ENCODE measurements at regions not wholly inside any gene's neighbourhood (a gene's known extent, or its start where the extent isn't known, plus 50 kb on each side); places are given as distances from the start of the nearest gene placed in this dataset.

DNA sequence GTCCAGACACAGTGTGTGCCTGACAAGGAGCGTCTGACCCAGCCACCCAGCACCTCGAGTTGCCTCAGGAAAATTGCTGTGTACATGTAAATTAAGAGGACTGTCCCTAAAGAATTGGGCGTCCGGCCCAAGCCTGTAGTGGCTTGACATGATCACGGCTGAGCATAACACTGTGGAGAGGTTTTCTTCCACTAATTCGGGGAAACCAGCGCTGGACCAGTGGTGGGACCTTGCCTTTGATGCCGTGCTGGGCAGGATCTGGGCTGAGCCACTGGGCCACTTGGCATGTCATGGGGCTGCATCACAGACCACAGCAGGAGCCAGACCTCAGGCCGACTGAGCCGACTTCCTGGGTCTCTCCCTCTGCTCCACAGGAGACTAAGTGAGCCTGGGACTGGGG is 282.5 kb downstream of the GLRX3 start:
- TF ChIP-seq, protein P1, sequence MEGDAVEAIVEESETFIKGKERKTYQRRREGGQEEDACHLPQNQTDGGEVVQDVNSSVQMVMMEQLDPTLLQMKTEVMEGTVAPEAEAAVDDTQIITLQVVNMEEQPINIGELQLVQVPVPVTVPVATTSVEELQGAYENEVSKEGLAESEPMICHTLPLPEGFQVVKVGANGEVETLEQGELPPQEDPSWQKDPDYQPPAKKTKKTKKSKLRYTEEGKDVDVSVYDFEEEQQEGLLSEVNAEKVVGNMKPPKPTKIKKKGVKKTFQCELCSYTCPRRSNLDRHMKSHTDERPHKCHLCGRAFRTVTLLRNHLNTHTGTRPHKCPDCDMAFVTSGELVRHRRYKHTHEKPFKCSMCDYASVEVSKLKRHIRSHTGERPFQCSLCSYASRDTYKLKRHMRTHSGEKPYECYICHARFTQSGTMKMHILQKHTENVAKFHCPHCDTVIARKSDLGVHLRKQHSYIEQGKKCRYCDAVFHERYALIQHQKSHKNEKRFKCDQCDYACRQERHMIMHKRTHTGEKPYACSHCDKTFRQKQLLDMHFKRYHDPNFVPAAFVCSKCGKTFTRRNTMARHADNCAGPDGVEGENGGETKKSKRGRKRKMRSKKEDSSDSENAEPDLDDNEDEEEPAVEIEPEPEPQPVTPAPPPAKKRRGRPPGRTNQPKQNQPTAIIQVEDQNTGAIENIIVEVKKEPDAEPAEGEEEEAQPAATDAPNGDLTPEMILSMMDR (IDR thresholded peaks at IDR 0.05; ENCODE audit: insufficient read depth, low read length, poor library complexity, severe bottlenecking) = no peak
- H3K27me3 ChIP-seq (replicated peaks; ENCODE audit: control insufficient read depth, insufficient read depth, low read length) = no peaks in the 10 kb centered on the region
- DNase-seq (ENCODE audit: extremely low read depth, insufficient read length) = no peak
- no peaks in the 10 kb centered on the region for H3K36me3 ChIP-seq (ENCODE audit: control insufficient read depth, insufficient read depth, low read length)
- H3K4me3 ChIP-seq (replicated peaks; ENCODE audit: low read depth, low read length) = no peak overlapping the region

DNA sequence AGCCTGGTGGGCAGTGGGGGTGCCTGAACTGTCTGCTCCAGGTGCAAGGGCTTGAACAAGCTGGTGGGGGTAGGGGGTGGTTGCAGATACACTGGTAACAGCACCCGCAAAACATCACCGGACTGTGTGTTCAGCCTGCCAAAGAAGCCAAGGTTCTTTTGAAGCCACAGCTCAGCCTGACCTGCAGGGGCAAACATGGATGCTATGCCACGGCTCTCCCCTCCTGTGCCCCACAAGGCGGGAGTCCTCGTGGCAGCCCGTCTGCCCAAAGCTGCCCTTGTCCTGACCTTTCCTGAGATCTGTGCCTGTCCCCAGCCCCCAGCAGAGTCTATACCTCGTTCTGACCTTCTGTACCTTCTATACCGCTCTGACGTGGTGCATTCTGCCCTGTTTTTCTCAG is 285.7 kb downstream of the GLRX3 start:
- no peak for DNase-seq (ENCODE audit: extremely low read depth, insufficient read length)
- TF ChIP-seq, protein P1 (IDR thresholded peaks at IDR 0.05; ENCODE audit: insufficient read depth, low read length, poor library complexity, severe bottlenecking) = no peak
- Histone ChIP-seq H3K36me3 (ENCODE audit: control insufficient read depth, insufficient read depth, low read length) (no peaks in the 10 kb centered on the region), H3K4me3 (replicated peaks; ENCODE audit: low read depth, low read length) (no peak overlapping the region), H3K27me3 (replicated peaks; ENCODE audit: control insufficient read depth, insufficient read depth, low read length) (no peaks in the 10 kb centered on the region)

DNA sequence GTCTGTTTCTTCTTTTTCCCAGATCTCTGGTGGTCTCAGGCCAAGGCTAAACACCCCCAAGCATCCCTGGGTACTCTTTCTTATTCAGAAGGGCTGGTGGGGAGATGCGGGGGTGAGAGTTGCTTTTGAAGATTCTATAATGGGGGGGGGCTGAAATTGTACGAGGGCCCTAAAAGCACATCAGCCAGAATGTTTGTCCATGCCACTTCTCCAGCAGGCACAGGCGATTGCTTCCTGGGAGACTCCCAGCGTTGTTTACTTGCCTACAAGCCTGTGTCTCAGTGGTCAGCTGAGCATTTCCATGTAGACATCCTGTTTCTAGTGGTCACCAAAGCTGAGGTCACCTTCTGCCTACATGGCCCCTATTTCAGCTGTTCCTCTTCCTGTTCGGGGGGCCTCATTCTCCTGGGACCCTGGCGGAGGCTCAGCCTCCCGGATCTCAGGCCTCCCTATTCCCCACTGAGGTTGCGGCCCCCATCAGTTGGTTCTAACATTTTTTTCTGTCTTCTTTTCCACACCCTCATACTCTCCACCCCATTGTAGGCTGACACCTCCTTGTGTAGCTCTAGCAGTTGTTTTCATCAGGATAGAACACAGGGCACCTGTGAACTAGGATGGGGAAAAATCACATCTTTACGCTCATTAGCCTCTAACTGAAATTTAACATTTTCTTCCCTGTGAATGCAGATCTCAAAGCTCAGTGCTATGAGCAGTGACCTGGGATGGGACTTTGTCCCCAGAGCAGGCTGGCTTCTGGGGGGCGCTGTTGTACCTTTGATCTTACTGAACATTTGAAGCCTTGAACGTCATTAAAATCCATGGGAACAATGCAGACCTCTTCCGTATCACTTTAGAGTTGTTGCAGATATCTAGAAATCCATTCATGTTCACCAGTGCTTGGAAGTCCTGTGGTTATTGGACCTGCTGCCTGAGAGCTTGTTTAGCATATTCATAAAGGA is 286.5 kb downstream of the GLRX3 start:
- no peak for DNase-seq (ENCODE audit: extremely low read depth, insufficient read length)
- H3K4me3 ChIP-seq (replicated peaks; ENCODE audit: low read depth, low read length) = no peak overlapping the region
- TF ChIP-seq, protein P1 (IDR thresholded peaks at IDR 0.05; ENCODE audit: insufficient read depth, low read length, poor library complexity, severe bottlenecking) = no peak
- H3K36me3 ChIP-seq (ENCODE audit: control insufficient read depth, insufficient read depth, low read length) = no peaks in the 10 kb centered on the region
- no peaks in the 10 kb centered on the region for H3K27me3 ChIP-seq (replicated peaks; ENCODE audit: control insufficient read depth, insufficient read depth, low read length)

DNA sequence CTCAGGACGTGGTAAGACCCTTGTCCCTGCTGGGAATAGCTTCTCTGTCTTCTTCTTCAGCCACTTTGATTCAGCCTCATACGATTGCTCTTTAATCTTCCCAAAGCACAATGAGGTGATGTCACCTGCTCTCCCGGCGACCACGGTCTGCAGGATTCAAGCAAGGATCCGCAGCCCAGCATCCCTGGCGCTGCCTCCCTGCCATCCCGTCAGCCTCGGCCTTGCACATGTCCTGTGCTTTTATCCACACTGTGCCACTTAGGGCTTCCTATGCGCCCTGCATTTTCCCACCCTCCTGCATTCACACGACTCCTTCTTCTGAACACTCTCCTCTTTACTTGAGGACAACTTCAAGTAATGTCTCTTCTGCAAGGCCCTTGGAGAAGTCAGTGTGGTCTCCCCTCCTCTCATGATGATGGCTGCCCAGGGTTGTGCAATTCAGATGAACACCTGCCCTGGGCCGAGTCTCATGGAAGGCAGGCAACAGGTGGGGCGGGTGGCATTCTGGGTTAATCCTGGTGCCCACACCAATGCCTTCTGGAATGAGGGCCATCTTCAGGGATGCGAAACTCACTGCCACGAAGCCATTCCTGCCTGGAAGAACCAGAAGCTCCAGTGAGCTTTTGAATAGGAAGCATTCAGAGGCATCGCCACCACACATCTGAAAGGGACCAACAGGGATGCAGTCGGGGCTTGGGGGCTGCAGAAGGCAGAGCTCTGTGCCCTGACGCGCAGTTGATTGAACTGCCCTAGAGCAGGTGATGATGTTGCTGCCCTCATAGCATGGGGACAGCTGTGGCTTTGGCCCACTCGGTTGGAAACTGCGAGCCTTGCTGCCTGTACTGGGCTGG is 287.5 kb downstream of the GLRX3 start:
- DNase-seq (ENCODE audit: extremely low read depth, insufficient read length) = no peak
- no peaks in the 10 kb centered on the region for H3K36me3 ChIP-seq (ENCODE audit: control insufficient read depth, insufficient read depth, low read length)
- no peak overlapping the region for H3K4me3 ChIP-seq (replicated peaks; ENCODE audit: low read depth, low read length)

DNA sequence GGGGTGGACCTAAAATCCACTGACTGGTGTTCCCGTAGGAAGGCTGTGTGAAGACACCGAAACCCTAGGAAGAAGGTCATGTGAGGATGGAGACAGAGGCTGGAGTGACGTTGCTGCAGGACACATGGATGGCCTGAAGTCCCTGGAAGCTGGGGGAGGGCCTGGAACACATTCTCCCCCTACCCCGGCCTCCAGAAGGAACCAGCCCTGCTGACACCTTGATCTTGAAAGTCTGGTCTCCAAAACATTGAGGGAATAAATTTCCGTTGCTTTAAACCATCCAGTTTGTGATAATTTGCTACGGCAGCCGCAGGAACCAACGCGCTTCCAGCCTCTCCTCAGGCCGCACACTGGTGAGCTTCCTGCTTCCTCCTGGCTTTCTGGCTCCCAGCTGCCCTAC is 288.2 kb downstream of the GLRX3 start:
- H3K36me3 ChIP-seq (ENCODE audit: control insufficient read depth, insufficient read depth, low read length) = no peaks in the 10 kb centered on the region
- DNase-seq (ENCODE audit: extremely low read depth, insufficient read length) = no peak
- no peak overlapping the region for H3K4me3 ChIP-seq (replicated peaks; ENCODE audit: low read depth, low read length)
- TF ChIP-seq, protein P1 (IDR thresholded peaks at IDR 0.05; ENCODE audit: insufficient read depth, low read length, poor library complexity, severe bottlenecking) = no peak
- H3K27me3 ChIP-seq (replicated peaks; ENCODE audit: control insufficient read depth, insufficient read depth, low read length) = no peaks in the 10 kb centered on the region

More for the DNA sequence above, 287.5 kb downstream of the GLRX3 start:
- TF ChIP-seq, protein P1 (IDR thresholded peaks at IDR 0.05; ENCODE audit: insufficient read depth, low read length, poor library complexity, severe bottlenecking) = no peak
- no peaks in the 10 kb centered on the region for H3K27me3 ChIP-seq (replicated peaks; ENCODE audit: control insufficient read depth, insufficient read depth, low read length)
